ENCODE measurements at regions not wholly inside any gene's neighbourhood (a gene's known extent, or its start where the extent isn't known, plus 50 kb on each side); places are given as distances from the start of the nearest gene placed in this dataset.

GRCh38 chr7:42625421-42625820, 286.4 kb downstream of the C7orf25 start:
- no peak for TF ChIP-seq CTCF (IDR thresholded peaks at IDR 0.05)
- TF ChIP-seq EP300 (IDR thresholded peaks at IDR 0.05) = no peak

Measured in suprapubic skin (tissue), 3 donors.